ENCODE measurements at regions not wholly inside any gene's neighbourhood (a gene's known extent, or its start where the extent isn't known, plus 50 kb on each side); places are given as distances from the start of the nearest gene placed in this dataset.

GRCh38 chr2:166550923-166551322, 56.9 kb upstream of the SCN7A start:
- TF ChIP-seq ZBTB33 (IDR thresholded peaks at IDR 0.05; ENCODE audit: borderline replicate concordance, low read depth) (no peak), GATA2 (CRISPR knock-in tag; IDR thresholded peaks at IDR 0.05) (no peak), PBX3 (IDR thresholded peaks at IDR 0.05) (no peak), CHD2 (IDR thresholded peaks at IDR 0.05; ENCODE audit: low read length, partially characterized antibody) (no peak), RCOR1 (IDR thresholded peaks at IDR 0.05; ENCODE audit: low read length) (no peak), IRF3 (IDR thresholded peaks at IDR 0.05; ENCODE audit: low read depth, low read length) (no peak), TAF1 (IDR thresholded peaks at IDR 0.05; ENCODE audit: borderline replicate concordance, low read depth, low read length) (no peak), MEF2A (IDR thresholded peaks at IDR 0.05; ENCODE audit: borderline replicate concordance, low read depth) (no peak), FOXM1 (IDR thresholded peaks at IDR 0.05; ENCODE audit: low read depth) (no peak), EP300 (IDR thresholded peaks at IDR 0.05; ENCODE audit: borderline replicate concordance in 1 of 2, low read depth in 1 of 2, low read length in 1 of 2) (no peak), TEAD4 (IDR thresholded peaks at IDR 0.05; ENCODE audit: borderline replicate concordance, insufficient read depth) (no peak), YY1 (IDR thresholded peaks at IDR 0.05; ENCODE audit: low read depth) (no peak), USF2 (IDR thresholded peaks at IDR 0.05; ENCODE audit: borderline replicate concordance, low read depth, low read length) (no peak)
- H3K9ac ChIP-seq: no peak overlapping the region
- no peaks in the 10 kb centered on the region for H3K79me2 ChIP-seq (ENCODE audit: insufficient read depth)
- H3K4me1 ChIP-seq (ENCODE audit: control insufficient read depth in 1 of 2, insufficient read depth in 2 of 2, low read depth in 1 of 2, low read length in 1 of 2): no peaks in the 10 kb centered on the region
- H3K9me2 ChIP-seq: no peaks in the 10 kb centered on the region
- no peaks in the 10 kb centered on the region for H3F3A ChIP-seq (replicated peaks; ENCODE audit: insufficient read depth)
- no peak overlapping the region for H3K4me3 ChIP-seq (ENCODE audit: low read depth in 2 of 2, low read length in 1 of 2)
- POLR2A ChIA-PET: no interaction called here
- H3K27ac ChIP-seq (ENCODE audit: low read depth in 2 of 2, low read length in 1 of 2): no peak overlapping the region
- H3K36me3 ChIP-seq (replicated peaks in 1 of 2; ENCODE audit: control insufficient read depth in 1 of 2, insufficient read depth in 2 of 2, low read length in 1 of 2): no peaks in the 10 kb centered on the region
- CTCF ChIA-PET: no interaction called here
- no peaks in the 10 kb centered on the region for H3K9me3 ChIP-seq
- no peak overlapping the region for H3K4me2 ChIP-seq
- no peaks in the 10 kb centered on the region for H4K20me1 ChIP-seq (ENCODE audit: insufficient read depth)
- no peak for DNase-seq
- H3K27me3 ChIP-seq (ENCODE audit: insufficient read depth): no peaks in the 10 kb centered on the region
- H2AFZ ChIP-seq (ENCODE audit: low read depth): no peak overlapping the region

- Histone ChIP-seq H3K4me3 (ENCODE audit: low read depth in 2 of 2, low read length in 1 of 2) (no peak overlapping the region), H3K9ac (no peak overlapping the region), H3K4me2 (no peak overlapping the region), H3K27ac (ENCODE audit: low read depth in 2 of 2, low read length in 1 of 2) (no peak overlapping the region), H3K79me2 (ENCODE audit: insufficient read depth) (no peaks in the 10 kb centered on the region), H3K27me3 (ENCODE audit: insufficient read depth) (no peaks in the 10 kb centered on the region), H2AFZ (ENCODE audit: low read depth) (no peak overlapping the region), H3F3A (replicated peaks; ENCODE audit: insufficient read depth) (no peaks in the 10 kb centered on the region), H3K36me3 (replicated peaks in 1 of 2; ENCODE audit: control insufficient read depth in 1 of 2, insufficient read depth in 2 of 2, low read length in 1 of 2) (no peaks in the 10 kb centered on the region), H3K9me2 (no peaks in the 10 kb centered on the region), H3K4me1 (ENCODE audit: control insufficient read depth in 1 of 2, insufficient read depth in 2 of 2, low read depth in 1 of 2, low read length in 1 of 2) (no peaks in the 10 kb centered on the region), H3K9me3 (no peaks in the 10 kb centered on the region), H4K20me1 (ENCODE audit: insufficient read depth) (no peaks in the 10 kb centered on the region)
- POLR2A ChIA-PET: no interaction called here
- no peak for DNase-seq
- CTCF ChIA-PET: no interaction called here
- TF ChIP-seq MAX (IDR thresholded peaks at IDR 0.05; ENCODE audit: low read depth) (no peak), TEAD4 (IDR thresholded peaks at IDR 0.05; ENCODE audit: borderline replicate concordance, insufficient read depth) (no peak), JUND (IDR thresholded peaks at IDR 0.05) (no peak), SMC3 (IDR thresholded peaks at IDR 0.05; ENCODE audit: low read depth, low read length) (no peak), NRF1 (IDR thresholded peaks at IDR 0.05; ENCODE audit: low read depth, low read length) (no peak), FOXM1 (IDR thresholded peaks at IDR 0.05; ENCODE audit: low read depth) (no peak), CTCF (IDR thresholded peaks at IDR 0.05) (no peak), GATA2 (CRISPR knock-in tag; IDR thresholded peaks at IDR 0.05) (no peak), ZBTB33 (IDR thresholded peaks at IDR 0.05; ENCODE audit: borderline replicate concordance, low read depth) (no peak), TAF1 (IDR thresholded peaks at IDR 0.05; ENCODE audit: borderline replicate concordance, low read depth, low read length) (no peak), RXRA (IDR thresholded peaks at IDR 0.05; ENCODE audit: borderline replicate concordance, low read depth) (no peak)
Measured at GRCh38 chr2:166545473-166545872, 51.4 kb upstream of the SCN7A start.

Data from SK-N-SH (cell line).